Iris pigment epithelial cell (primary cell): ENCODE measurements at regions not wholly inside any gene's neighbourhood (a gene's known extent, or its start where the extent isn't known, plus 50 kb on each side); places are given as distances from the start of the nearest gene placed in this dataset.

ENCODE experiments used
- DNase-seq: peaks from one replicate; pipeline ENCODE4 v3.0.0-alpha.2; 2011; ENCODE audit warnings: low read depth

DNA sequence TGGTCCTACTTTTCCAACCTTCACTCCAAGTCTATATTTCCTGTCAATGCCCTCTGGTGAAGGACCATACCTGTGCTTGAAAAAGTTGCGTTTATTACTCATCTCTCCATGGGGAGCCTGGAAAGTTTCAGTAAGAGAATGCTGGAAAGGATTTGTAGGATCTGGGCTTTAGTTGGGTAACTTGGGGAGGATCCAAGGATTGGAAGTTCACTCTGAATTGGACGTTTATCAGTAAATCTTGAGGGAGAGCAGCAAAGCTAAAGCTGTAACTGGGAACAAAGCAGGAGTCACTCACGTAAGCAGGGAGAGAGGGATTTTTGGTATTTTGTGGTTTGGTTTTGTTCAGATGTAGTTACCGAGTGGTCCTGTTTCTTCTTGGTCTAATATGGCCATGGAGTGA is 51.4 kb upstream of the NPVF start:
- no peak for DNase-seq

DNA sequence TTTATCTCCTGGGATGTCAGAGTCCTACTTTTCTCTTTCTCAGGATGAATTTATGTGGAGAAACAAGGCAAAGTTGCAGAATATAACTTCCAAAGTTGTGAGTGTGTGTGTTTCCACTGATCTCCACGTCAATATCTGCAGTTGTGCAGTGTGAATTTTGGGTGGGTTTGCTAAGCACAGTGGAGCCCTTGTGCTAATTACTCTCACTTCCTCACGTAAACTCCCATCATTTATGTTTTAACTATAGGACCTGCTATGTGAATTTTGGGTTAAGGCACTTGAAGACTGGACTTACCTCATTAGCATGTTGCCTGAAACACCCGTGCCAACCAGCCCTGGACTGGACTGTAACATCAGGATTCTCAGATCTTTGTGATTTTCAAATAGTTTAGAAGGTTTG is 51.9 kb upstream of the NPVF start:
- no peak for DNase-seq

DNA sequence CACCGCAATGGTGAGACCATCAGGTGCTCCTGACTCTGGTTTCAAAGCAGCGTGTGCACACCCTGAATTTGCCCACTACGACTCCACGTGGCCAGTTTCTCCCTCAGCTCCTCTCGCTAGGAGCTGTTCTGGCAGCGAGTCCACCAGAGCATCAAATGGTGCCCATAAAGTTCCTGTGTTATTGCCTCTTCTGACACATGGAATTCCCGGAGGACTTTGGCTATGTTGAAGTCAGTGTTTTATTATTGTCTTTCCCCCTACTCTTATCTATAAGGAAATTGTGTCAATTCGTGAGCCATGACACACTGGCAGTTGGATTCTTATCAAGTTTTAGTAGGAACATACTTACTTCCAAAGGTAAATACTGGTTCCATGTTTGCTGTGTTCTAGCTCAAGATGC is 53.9 kb upstream of the NPVF start:
- no peak for DNase-seq

DNA sequence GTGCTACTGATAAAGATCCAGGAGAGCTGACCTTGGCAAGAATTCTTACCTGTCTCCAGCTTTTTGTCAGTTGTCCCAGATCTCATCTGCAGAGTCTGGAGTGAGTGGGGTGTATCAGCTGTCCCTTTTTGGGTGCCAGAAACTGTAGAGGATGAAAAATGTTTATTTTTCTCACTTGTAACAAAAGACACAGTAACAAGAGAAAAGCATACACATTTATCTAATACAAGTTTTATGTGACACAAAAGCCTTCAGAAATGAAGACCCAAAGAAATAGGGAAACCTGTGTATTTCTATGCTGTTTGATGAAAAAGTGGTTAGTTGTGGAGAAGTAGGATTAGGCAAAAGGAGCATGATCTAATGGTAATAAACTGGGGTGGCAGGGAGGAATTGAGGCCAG is 58.5 kb upstream of the NPVF start:
- no peak for DNase-seq

DNA sequence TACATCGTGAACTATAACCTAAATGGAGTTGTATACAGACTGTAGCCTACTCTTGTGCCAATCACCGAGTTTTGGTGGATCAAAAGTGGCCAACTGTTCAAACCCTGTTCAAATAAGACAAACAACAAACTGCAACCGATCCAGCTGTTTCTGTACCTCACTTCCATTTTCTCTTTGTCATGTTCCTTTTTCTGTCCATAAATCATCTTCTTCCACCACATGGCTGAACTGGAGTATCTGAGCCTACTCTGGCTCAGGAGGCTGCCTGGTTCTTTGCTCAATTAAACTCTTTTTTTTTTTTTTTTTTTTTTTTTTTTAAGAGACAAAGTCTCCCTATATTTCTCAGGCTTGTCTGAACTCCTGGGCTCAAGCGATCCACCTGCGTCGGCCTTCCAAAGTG is 59.0 kb upstream of the NPVF start:
- no peak for DNase-seq

DNA sequence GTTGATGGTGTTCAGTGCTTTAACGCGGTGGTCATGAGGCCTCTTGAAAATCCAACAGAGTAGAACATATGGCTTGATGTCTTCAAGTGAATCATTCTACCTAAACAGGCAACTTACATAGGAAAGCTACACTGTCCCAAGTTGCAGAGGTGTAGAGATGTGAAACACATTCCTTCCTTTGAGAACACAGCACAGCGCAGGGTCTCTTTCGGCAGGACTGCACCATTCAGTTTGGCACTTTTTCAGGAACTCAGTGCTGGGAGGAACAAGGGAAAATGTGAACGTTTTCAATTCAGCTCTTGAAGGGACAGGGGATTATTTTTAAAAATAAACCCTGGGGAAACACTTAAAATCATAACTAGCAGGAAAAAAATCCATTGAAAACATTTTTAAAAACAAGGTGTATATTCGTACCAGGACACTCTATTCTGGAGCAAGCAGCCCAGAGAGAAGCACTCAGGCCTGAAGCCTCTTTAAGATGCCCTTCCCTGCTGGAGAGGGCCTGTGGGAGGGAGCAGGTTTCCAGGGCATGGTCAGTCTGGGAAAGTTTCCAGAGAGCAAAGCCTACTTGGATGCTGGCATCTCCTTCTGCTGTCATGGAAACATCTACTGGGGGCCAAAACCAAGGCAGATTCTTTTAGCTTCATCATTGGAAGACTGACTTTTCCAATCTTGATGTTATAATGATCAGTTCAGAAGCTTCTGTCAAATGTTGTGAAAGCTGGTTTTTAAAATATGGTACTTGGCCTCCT is 60.4 kb upstream of the NPVF start:
- DNase-seq = no peak

DNA sequence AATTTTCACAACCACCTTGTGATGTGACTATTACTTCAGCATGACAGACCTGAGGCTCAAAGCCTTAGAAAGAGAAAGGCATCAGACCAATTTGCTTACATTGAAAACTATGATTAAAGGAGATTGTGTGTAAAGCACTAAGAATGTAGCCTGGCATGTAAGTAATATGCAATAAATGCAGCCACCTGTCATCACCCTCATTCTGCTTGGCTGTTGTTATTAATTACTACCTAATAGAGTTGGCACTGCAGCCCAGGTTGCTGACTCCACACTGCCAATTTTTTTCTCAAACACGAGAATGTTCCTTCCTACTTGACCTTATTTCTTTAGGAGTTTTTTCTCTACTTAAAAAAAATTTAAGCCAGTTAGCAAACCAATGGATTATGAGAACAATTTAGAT is 61.2 kb upstream of the NPVF start:
- DNase-seq = no peak

DNA sequence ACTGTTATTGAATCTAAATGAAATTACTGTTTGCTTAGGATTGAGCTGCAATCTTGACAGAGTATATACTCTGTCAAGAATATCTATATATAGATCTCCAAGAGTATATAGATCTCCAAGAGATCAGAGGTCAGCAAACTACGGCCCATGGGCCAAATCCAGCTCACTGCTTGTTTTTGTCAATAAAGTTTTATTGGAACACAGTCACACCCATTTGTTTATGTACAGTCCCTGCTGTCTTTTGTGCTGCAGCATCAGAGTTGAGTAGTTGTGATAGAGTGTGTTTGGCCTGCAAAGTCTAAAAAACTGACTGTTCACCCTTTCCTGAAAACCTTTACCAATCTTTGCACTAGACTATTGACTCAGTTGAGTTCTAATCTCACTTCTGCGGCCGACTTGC is 66.3 kb upstream of the NPVF start:
- DNase-seq = no peak

DNA sequence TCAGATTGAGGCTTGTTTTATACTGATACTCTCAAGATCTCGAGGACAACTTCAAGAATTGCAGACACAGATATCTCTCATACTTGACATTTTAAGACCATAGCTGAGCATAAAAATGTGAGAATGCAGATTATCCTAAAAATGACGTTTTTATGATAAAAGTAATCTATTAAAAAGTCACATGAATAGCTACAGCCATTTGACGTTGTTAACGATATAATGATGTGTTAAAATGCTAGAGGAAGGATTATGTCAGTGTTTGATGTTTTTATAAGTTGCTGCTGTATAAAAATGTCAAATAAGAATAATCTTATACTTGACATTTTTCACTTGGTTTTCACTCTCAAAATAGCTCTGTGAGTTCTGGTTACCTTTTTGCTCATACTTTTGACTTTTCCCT is 67.1 kb upstream of the NPVF start:
- DNase-seq = no peak

DNA sequence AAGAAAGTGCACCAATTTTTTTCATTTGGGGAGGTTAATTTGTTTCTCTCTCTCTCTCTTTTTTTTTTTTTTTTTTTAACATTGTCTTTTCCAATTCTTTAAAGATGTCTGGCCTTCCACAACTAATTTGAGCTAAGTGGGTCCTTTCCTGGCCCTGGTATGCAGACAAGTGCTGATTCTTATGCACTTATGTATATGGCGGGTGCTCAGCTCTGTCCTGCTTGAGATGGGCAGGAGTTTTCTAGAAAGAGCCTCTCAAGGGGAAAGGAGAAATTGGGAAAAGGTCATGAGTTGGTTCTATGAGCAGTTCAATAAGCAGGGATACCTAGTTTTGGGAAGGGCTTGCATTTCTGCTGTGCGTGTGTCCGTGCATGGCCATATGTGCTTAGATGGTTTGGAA is 67.8 kb upstream of the NPVF start:
- no peak for DNase-seq

DNA sequence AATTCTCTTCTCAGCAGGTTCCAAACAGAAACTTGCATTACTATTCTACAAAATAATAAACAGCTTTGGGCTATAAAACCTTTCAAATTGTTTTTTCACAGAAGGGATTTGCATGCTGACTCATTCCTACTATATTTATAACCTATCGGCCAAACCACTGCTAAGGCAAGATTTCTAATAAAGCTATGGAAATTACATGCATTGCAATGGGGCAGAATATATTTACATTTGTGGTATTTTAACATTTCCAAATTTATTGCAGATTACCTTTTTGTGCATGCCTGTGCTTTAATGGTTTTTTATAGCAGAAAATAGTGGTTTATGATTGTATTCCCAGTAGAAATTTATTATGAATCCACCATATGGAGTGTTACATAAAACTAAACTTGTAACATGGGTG is 69.0 kb upstream of the NPVF start:
- DNase-seq = no peak

DNA sequence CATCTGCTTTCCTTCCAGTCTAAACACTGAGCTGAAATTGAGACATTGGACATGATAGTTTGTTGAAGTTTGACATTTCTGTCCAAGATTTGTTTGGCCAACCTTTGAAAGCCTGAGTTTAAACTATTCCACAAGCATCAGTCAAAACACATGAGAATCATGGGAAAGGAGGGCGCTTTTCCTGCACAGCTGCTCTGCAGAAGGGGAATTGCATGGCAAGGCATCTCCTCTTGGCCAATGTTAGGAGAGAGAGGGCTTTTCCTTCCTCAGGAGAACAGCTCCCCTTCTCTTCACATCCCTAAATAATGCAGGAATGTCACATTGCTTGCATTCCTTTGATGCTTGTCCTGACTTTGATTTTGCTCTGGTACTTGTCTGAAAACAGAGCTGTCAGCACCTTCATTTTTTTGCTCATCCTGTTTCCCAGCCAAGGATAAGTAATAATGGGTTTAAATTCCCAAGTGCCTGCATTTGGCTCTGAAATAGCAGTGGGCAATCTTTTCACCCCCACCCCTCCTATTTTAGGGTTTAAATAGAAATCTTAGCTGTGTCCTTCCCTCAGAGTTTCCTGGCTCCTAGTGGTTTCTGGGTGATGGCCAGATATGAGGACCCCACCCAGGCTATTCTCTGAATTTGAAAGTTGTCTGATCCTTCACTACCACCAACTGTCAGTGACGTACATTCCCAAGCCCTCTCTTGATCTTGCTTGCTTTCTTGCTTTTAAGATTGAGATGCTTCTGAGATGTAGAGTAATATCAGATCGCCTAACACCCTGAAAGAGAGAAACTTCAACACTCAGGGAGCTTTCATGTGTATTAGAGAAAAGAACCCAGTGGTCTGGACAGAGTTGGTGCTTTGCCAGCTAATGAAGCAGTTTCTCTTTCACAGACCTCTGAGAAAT is 75.2 kb upstream of the NPVF start:
- DNase-seq = no peak

DNA sequence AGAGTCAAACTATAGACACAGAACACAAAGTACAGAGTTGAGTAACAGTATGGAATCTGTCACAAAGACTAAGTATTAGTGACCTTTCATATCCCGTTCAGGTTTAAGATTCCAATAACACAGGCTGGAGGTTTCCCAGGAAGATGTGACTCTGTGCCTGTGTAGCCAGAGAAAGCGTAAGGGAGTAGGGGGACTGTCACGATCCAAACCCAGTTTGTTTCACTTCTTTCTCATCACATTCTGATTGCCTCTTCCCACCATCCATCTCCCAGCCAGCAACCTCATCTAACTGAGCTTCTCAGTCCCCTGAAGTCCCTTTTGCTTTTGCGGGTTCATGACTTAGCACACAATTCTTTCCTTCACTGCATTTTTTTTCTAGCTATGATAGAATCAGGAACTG is 76.4 kb upstream of the NPVF start:
- no peak for DNase-seq

DNA sequence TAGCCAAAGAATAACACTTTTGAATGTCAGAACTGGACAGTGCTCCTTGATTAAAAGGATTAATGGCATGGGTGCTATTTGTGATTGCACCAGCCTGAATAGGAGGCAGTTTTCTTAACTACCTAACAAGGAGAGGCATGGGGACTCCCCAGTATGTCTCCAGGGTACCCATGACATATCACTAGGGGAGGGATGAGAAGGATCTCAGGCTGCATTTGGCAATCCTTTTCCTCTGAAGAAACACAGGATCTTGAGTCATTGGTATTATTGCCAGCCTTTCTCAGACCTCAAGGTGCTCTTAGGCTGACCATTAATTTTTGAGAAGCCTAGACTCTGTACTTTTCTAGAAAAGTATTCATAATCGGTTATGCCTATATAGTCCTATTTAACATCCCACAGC is 77.5 kb upstream of the NPVF start:
- no peak for DNase-seq

DNA sequence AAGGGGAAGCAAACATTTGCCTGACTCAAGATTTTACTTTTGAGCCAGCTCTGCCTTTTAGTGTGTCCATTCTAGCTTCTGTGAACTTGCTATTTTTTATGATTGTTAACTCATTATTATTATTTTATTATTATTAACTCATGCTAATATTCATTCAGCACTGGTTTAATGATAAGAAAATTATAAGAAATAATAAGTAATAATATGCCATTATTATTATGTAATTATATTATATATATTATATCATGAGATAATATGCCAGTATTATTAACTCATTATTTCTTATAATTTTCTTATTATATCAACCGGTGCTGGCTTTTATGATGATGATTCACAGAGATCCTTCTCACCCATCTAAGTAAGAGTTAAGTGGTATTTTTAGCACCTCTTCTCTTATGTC is 79.3 kb upstream of the NPVF start:
- DNase-seq = no peak

DNA sequence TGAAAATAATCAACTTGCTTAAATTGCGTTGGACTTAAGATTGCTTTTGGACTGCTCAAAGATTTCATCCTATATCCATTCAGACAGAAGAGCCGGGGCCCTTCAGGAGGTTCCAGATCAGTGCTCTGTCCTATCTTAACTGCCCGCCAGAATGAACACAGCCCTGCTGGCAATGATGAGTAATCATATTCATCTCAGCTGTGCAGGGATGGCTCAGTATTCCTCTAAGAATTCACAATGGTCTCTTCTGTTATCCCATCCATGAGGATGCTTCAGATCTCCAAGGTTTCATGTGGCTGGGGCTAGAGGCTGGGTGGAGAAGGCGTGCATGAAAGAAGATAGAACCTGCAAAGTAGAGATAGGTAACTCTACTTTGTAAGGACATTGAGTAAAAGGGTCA is 80.0 kb upstream of the NPVF start:
- DNase-seq = no peak

DNA sequence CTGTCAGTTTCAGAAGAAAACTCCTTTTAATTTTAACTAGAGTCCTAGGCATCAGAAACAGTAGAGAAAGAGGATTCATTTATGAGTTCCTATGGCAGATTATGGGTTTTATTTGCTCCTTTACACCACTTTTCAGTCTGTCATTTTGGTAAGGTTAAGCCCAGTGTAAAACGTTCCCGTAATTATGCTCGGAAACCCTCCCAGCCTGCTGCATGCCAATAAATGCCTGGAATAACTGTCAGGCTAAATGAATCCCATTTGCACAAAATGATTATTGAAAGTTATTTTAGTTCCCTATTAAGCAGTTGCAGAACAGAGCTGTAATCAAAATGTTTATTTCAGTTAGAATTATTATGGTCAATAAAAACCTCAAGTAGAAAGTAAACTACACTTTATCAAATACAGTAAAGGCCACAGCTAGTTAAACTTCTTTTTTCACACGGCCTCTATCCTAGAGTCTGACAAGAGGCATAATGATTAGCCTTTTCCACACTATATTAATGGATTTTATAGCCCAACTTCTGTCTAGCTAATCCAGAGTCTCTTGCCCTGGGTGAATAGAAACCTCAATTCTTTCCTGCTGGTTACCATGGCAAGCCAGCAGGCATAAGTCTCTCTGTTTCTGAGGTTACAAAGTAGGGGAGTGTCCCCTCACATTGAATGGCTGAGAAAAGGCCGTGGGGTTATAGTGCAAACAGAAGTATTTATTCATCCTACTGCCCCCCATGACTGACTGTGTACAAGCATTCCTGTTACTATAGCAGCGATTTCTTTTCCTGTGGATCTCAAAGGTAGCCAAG is 80.8 kb upstream of the NPVF start:
- DNase-seq = no peak

DNA sequence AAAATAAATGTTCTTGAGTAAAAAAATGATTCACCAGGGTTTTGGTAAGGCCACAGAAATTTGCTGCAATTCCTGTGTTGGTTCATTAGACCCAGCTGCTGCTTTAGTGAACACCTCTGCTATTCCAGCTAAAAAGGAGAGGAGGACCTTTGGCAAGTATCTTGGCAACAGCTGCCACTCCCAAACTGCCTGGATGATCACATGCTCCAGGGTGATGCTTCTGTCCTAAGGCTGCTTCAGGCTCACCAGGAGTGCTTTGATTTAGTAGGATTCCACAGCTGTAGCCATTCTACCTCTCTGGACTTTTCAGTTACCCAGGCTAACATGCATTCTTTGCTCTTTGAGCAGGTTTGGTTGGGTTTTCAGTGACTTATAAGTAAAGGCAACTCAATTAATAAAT is 82.6 kb upstream of the NPVF start:
- no peak for DNase-seq

DNA sequence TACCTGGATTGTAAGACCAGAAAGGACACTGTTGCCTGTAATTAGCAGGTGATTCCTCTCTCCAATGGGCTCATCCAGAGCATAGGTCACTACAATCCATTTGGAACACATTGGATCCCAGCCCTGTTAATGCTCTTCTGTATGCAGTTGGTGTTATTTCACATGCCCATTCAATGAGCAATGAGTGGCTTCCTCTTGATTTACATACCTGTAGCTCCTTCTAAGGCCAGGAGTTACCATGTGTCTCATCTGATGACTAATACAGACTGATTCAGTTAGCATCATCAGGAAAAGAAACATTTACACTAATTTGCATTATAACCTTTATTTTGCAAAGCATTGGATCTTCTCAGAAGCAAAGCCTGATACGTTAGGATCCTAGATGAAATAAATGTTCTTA is 83.1 kb upstream of the NPVF start:
- no peak for DNase-seq

DNA sequence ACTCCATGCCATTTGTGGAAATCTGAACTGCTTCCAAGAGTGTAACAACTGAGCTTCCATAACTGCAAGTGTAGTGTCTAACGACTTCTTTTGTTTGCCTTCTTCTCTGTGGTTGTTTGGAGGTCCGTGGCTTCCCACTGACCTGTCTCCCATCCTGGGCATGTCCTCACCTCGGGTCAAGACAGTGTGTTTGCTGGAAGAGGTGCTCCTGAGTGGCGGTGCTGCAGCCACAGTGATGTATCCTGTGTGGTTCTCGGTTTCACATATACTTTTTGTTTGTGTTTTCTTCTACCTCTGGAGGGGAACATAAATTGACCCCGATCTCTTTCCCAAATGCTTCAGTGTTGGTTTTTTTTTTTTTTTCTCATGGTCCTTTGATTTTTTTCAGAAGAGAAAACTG is 84.7 kb upstream of the NPVF start:
- no peak for DNase-seq

DNA sequence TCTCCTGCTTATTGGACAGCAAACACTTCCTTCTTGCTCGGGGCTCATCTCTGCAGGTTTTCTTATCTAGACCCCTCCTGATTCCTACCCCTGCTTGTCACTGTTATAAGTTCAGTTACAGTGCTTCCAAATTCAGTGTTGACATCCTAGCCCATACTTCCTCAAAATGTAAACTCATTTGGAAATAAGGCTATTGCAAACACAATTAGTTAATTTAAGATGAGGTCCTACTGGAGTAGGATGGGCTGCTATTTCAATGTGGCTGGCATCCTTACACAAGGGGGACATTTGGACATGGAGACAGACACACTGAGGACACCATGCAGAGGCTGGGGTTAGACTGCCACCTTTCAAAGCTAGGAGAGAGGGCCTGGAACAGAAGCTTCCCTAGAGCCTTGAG is 85.2 kb upstream of the NPVF start:
- no peak for DNase-seq

DNA sequence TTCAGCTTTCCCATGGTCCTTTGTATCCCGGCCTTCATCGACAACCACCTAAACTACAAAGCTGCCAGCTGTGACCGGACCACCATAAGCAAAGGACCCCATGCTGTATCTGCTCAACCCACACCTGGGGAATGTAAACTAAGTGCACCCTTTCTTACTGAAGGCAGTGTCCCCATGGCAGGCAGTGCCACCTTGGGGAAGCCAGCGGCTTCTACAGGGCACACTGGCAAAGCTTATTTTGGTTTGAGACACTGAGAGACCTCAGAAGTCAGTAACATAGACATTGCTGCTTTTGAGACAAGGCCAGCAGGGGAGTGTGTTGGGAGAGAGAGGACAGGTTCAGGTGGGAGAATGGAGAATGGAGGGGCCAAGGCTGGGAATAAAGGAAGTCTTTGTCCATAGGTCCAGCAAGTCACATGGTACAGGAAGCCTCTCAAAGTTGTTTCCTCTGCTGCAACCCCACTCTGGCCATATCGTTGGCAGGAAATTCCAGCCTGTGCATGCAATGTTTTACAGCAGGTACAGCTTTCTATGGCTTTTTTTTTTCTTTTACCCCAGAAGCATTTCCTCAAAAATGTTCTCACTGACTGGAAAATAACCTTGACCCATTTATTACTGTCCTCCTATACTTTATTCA is 85.9 kb upstream of the NPVF start:
- no peak for DNase-seq
